Astrocyte (in vitro differentiated cells and primary cell): ENCODE measurements at regions not wholly inside any gene's neighbourhood (a gene's known extent, or its start where the extent isn't known, plus 50 kb on each side); places are given as distances from the start of the nearest gene placed in this dataset.

Experiments used
- DNase-seq: peaks from one replicate; pipeline ENCODE4 v3.0.0-alpha.2; 2010; ENCODE audit warnings: low read depth
- FAIRE-seq: peaks from 2 replicates; lab custom pipeline; 2011; peaks lifted over from hg19 to GRCh38; lab: Jason Lieb, UNC
- H2AFZ ChIP-seq: 2 replicates; pipeline ENCODE4 v1.6.0; 2012; ENCODE audit warnings: low read depth, low read length, inconsistent platforms
- H3K27ac ChIP-seq: 2 replicates; pipeline ENCODE4 v1.5.1; 2011; ENCODE audit warnings: low read depth, low read length, inconsistent platforms
- H3K27me3 ChIP-seq: 2 replicates; pipeline ENCODE4 v1.6.0; 2011; ENCODE audit warnings: low read length, inconsistent platforms; ENCODE audit not compliant: insufficient read depth
- H3K36me3 ChIP-seq: 2 replicates; pipeline ENCODE4 v1.5.1; 2011; ENCODE audit warnings: low read length, inconsistent platforms; ENCODE audit not compliant: insufficient read depth
- H3K4me1 ChIP-seq: 2 replicates; pipeline ENCODE4 v1.5.1; 2011; ENCODE audit warnings: low read length, inconsistent platforms; ENCODE audit not compliant: insufficient read depth
- H3K4me2 ChIP-seq: 2 replicates; pipeline ENCODE4 v1.6.0; 2012; ENCODE audit warnings: low read length, inconsistent platforms
- H3K4me3 ChIP-seq: 2 replicates; pipeline ENCODE4 v1.5.1; 2011; ENCODE audit warnings: low read depth, mild to moderate bottlenecking, low read length, inconsistent platforms; ENCODE audit not compliant: insufficient read depth
- H3K79me2 ChIP-seq: 2 replicates; pipeline ENCODE4 v1.6.0; 2012; ENCODE audit warnings: mild to moderate bottlenecking, low read length, inconsistent platforms; ENCODE audit not compliant: insufficient read depth
- H3K9ac ChIP-seq: 2 replicates; pipeline ENCODE4 v1.6.0; 2012; ENCODE audit warnings: mild to moderate bottlenecking, low read length, inconsistent platforms
- H3K9me3 ChIP-seq: 2 replicates; pipeline ENCODE4 v1.5.1; 2012; ENCODE audit warnings: low read depth, mild to moderate bottlenecking, low read length, inconsistent platforms; ENCODE audit not compliant: insufficient read depth
- H4K20me1 ChIP-seq: 2 replicates; pipeline ENCODE4 v1.6.0; 2012; ENCODE audit warnings: low read length, inconsistent platforms; ENCODE audit not compliant: insufficient read depth
- H3K27ac Mint-ChIP-seq: one replicate; pipeline ENCODE4 v1.8.0; 2021; ENCODE audit warnings: mild to moderate bottlenecking, mixed read lengths; ENCODE audit not compliant: unreplicated experiment
- H3K27me3 Mint-ChIP-seq: one replicate; pipeline ENCODE4 v1.8.0; 2021; ENCODE audit warnings: low read depth, mixed read lengths; ENCODE audit not compliant: unreplicated experiment
- H3K36me3 Mint-ChIP-seq: one replicate; pipeline ENCODE4 v1.8.0; 2021; ENCODE audit warnings: low read depth, mixed read lengths; ENCODE audit not compliant: unreplicated experiment
- H3K4me1 Mint-ChIP-seq: one replicate; pipeline ENCODE4 v1.8.0; 2021; ENCODE audit warnings: low read depth, mixed read lengths; ENCODE audit not compliant: unreplicated experiment
- H3K4me3 Mint-ChIP-seq: one replicate; pipeline ENCODE4 v1.8.0; 2021; ENCODE audit warnings: mild to moderate bottlenecking, moderate library complexity, mixed read lengths; ENCODE audit not compliant: unreplicated experiment
- H3K9me3 Mint-ChIP-seq: one replicate; pipeline ENCODE4 v1.8.0; 2021; ENCODE audit warnings: mild to moderate bottlenecking, mixed read lengths; ENCODE audit not compliant: unreplicated experiment
- EZH2 ChIP-seq: IDR thresholded peaks from 2 replicates; pipeline ENCODE4 v1.6.1; 2012; ENCODE audit warnings: mild to moderate bottlenecking, low read length, inconsistent platforms; ENCODE audit not compliant: insufficient read depth
- TF ChIP-seq, protein P1 (sequence below): IDR thresholded peaks from 2 replicates; pipeline ENCODE4 v1.5.1; 2011; ENCODE audit warnings: low read depth, mild to moderate bottlenecking, inconsistent platforms, low read length, moderate library complexity; ENCODE audit not compliant: insufficient read depth

DNA sequence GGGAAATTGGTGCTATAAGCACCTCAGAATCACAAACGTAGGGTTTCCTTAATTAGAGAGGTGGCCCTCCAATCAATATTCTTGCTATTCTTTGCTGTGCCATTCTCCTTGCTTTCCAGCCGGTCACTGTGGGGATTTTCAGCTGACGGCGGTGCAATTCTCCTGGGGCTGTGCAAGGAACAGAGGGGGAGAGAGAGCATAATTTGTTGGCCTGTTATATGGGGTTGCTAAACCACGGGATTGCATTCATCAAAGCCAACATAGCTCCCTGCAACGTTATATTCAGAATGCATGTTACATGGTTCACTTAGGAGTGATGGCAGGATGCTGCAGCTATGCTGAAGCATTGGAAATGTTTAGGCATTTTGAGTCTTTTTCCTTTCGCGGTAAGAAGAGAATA lies 441.3 kb upstream of the CLINT1 start:
- TF ChIP-seq EZH2 = no peak
- TF ChIP-seq, protein P1, sequence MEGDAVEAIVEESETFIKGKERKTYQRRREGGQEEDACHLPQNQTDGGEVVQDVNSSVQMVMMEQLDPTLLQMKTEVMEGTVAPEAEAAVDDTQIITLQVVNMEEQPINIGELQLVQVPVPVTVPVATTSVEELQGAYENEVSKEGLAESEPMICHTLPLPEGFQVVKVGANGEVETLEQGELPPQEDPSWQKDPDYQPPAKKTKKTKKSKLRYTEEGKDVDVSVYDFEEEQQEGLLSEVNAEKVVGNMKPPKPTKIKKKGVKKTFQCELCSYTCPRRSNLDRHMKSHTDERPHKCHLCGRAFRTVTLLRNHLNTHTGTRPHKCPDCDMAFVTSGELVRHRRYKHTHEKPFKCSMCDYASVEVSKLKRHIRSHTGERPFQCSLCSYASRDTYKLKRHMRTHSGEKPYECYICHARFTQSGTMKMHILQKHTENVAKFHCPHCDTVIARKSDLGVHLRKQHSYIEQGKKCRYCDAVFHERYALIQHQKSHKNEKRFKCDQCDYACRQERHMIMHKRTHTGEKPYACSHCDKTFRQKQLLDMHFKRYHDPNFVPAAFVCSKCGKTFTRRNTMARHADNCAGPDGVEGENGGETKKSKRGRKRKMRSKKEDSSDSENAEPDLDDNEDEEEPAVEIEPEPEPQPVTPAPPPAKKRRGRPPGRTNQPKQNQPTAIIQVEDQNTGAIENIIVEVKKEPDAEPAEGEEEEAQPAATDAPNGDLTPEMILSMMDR = no peak
- Mint-ChIP-seq H3K9me3 (peaks cover 4% of the 10 kb centered on the region), H3K27me3 (peaks cover 10% of the 10 kb centered on the region), H3K4me1 (peaks cover 4% of the 10 kb centered on the region), H3K36me3 (no peaks in the 10 kb centered on the region), H3K4me3 (no peak overlapping the region), H3K27ac (no peak overlapping the region)
- H3K4me3 ChIP-seq = no peak overlapping the region
- H3K9me3 ChIP-seq = no peaks in the 10 kb centered on the region
- H3K36me3 ChIP-seq = no peaks in the 10 kb centered on the region
- no peaks in the 10 kb centered on the region for H3K79me2 ChIP-seq
- H3K27ac ChIP-seq = no peak overlapping the region
- H3K4me2 ChIP-seq = no peak overlapping the region
- DNase-seq (no peak), FAIRE-seq (no peak)
- H3K27me3 ChIP-seq = peaks cover 2% of the 10 kb centered on the region
- H3K9ac ChIP-seq = no peak overlapping the region
- H4K20me1 ChIP-seq = no peaks in the 10 kb centered on the region
- no peak overlapping the region for H2AFZ ChIP-seq
- H3K4me1 ChIP-seq = no peaks in the 10 kb centered on the region

DNA sequence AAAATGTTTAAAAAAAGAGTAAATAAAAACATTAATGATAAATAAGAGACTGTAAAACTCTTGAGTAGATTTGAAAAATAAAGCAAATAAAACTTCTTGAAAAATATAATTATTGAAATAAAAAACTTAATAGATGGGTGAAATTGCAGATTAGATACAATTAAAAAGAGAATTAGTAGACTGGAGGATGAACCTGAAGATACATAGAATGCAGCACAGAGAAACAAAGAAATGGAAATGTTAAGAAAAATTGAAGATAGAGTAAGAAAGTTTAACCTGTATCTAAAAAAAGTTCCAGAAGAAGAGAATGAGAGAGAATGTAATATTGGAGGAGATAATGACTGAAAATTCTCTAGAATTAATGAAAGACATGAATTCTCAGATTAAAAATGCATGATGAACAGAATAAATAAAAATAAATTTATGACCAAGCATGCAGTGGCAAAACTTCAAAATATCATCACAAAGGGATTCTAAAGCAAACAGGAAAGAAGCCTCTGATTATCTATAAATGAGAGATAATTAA lies 438.1 kb upstream of the CLINT1 start:
- Histone ChIP-seq H3K4me2 (no peak overlapping the region), H2AFZ (no peak overlapping the region), H3K9ac (no peak overlapping the region), H3K4me3 (no peak overlapping the region), H3K27ac (no peak overlapping the region), H4K20me1 (no peaks in the 10 kb centered on the region), H3K27me3 (no peaks in the 10 kb centered on the region), H3K4me1 (no peaks in the 10 kb centered on the region), H3K9me3 (no peaks in the 10 kb centered on the region), H3K79me2 (no peaks in the 10 kb centered on the region), H3K36me3 (no peaks in the 10 kb centered on the region)
- TF ChIP-seq, protein P1 = no peak
- TF ChIP-seq EZH2 = no peak
- no peak for FAIRE-seq
- no peaks in the 10 kb centered on the region for H3K27me3 Mint-ChIP-seq
- H3K4me3 Mint-ChIP-seq = no peak overlapping the region
- H3K4me1 Mint-ChIP-seq = peaks cover 4% of the 10 kb centered on the region
- no peaks in the 10 kb centered on the region for H3K36me3 Mint-ChIP-seq
- peaks cover 5% of the 10 kb centered on the region for H3K9me3 Mint-ChIP-seq
- H3K27ac Mint-ChIP-seq = no peak overlapping the region
- DNase-seq = no peak

DNA sequence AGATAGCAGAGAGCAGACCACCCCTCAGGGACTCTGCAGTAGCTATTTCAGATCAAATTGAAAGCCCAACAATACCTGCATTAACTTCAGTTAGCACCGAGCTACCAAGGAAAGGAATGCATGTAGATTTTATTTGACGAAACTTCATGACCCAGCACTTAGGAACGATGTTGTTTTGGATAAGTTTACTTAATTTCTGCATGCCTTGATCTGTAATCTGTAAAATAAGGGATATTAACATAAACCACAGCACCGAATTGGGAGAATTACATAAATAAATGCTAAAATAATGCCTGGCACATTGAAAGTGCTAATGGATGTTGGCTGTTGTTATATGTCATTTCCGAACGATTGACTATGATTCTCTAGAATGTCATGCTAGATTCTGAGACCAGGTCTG lies 435.8 kb upstream of the CLINT1 start:
- FAIRE-seq (no peak), DNase-seq (no peak)
- H3K9ac ChIP-seq = no peak overlapping the region
- no peak overlapping the region for H3K4me3 ChIP-seq
- H3K4me2 ChIP-seq = no peak overlapping the region
- peaks cover 7% of the 10 kb centered on the region for H3K27me3 ChIP-seq
- no peaks in the 10 kb centered on the region for H3K36me3 ChIP-seq
- H2AFZ ChIP-seq = no peak overlapping the region
- Mint-ChIP-seq H3K27ac (no peak overlapping the region), H3K9me3 (peaks cover 5% of the 10 kb centered on the region), H3K4me1 (peaks cover 2% of the 10 kb centered on the region), H3K4me3 (no peak overlapping the region), H3K27me3 (peaks cover 3% of the 10 kb centered on the region), H3K36me3 (no peaks in the 10 kb centered on the region)
- H3K4me1 ChIP-seq = no peaks in the 10 kb centered on the region
- no peak for TF ChIP-seq EZH2
- TF ChIP-seq, protein P1 = no peak
- H3K27ac ChIP-seq = no peak overlapping the region
- H3K79me2 ChIP-seq = no peaks in the 10 kb centered on the region
- no peaks in the 10 kb centered on the region for H3K9me3 ChIP-seq
- H4K20me1 ChIP-seq = no peaks in the 10 kb centered on the region
